ENCODE measurements at regions not wholly inside any gene's neighbourhood (a gene's known extent, or its start where the extent isn't known, plus 50 kb on each side); places are given as distances from the start of the nearest gene placed in this dataset.

DNA sequence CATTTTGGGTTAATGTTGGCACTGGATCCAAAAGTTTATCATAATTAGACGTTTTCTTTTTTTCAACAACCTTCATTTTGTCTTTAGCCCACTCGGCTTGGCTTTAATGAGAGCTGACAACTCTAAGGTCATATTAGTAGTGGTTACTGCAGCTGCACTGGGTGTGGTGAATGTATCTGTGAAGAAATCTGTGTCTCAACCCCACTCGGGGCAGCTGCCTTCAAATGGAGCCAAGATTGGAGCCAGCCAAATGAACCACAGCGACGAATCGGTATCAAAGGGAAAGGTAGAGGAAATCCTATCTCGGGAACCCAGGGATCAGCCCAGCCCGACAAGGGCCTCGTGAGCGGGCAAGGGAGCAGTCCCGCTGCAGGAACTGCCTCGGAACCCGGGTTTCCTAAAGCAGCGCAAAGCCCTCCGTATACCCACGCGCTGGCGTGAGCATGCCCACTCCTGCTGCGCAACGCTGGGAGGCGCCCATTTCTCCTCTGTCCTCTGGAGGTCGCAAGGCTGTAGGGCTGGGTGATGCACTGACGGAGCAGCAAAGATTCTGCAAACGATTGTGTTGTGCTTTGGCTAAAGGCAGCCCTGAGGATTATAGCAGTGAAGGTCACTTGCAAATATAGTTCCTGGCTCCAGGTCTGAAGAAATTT, 98.7 kb upstream of the MBL2 start:
- TF ChIP-seq POLR2A (IDR thresholded peaks at IDR 0.05): no peak
- no peak for TF ChIP-seq EP300 (IDR thresholded peaks at IDR 0.05)
- TF ChIP-seq, protein P1, sequence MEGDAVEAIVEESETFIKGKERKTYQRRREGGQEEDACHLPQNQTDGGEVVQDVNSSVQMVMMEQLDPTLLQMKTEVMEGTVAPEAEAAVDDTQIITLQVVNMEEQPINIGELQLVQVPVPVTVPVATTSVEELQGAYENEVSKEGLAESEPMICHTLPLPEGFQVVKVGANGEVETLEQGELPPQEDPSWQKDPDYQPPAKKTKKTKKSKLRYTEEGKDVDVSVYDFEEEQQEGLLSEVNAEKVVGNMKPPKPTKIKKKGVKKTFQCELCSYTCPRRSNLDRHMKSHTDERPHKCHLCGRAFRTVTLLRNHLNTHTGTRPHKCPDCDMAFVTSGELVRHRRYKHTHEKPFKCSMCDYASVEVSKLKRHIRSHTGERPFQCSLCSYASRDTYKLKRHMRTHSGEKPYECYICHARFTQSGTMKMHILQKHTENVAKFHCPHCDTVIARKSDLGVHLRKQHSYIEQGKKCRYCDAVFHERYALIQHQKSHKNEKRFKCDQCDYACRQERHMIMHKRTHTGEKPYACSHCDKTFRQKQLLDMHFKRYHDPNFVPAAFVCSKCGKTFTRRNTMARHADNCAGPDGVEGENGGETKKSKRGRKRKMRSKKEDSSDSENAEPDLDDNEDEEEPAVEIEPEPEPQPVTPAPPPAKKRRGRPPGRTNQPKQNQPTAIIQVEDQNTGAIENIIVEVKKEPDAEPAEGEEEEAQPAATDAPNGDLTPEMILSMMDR (IDR thresholded peaks at IDR 0.05): no peak
- TF ChIP-seq POLR2AphosphoS5 (IDR thresholded peaks at IDR 0.05): no peak

Measured in gastroesophageal sphincter (tissue), 3 donors.